CD4-positive, alpha-beta T cell treated with Interferon alpha-2 for 1 hour (primary cell): ENCODE measurements at regions not wholly inside any gene's neighbourhood (a gene's known extent, or its start where the extent isn't known, plus 50 kb on each side); places are given as distances from the start of the nearest gene placed in this dataset.
"Not testable (repeated sequence)": the region's sequence is repeated elsewhere in the genome, so short reads cannot be mapped to it uniquely, and the experiment has no call there.

ENCODE experiments used
- DNase-seq, 2 donors: peaks; one replicate each; pipeline ENCODE4 v3.0.0-alpha.2; 2020 to 2022

DNA sequence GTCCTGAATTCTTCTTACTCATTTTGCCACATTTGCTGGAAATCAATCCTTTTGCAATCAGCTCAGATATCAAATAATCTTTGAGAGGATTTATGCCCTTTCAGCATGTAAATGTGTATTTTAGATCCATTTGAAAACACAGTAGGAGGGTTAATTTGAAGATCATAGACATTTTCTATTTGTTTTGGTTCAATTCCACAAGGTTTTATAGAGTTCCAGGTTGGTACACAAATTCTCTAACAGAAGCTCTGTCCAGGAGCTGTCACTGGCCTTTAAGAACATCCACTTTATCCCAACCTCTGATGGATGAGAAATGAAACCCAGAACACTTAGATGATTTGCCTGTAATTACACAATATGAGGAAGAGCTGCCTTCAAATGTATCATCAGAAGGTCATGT lies 157.3 kb upstream of the CHAC2 start:
- no peak for DNase-seq

DNA sequence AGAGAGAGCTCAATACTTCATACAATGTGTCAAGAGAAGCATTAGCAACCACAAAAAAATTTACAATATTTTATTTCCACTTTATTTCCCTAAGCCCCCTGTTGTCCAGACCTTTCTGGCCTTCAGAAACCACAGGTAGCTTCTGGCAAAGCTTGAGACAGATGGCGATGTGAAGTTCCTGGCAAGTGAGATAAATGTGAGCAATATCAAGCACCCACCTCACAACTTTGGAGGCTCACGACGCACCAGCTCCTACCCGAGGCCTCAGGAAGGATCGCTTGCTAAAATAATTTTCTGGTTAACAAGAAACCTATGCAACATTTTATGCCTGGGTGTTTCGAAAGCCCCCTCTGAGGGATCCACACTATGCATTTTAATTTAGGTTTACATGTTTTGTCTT lies 158.1 kb upstream of the CHAC2 start:
- no peak for DNase-seq

DNA sequence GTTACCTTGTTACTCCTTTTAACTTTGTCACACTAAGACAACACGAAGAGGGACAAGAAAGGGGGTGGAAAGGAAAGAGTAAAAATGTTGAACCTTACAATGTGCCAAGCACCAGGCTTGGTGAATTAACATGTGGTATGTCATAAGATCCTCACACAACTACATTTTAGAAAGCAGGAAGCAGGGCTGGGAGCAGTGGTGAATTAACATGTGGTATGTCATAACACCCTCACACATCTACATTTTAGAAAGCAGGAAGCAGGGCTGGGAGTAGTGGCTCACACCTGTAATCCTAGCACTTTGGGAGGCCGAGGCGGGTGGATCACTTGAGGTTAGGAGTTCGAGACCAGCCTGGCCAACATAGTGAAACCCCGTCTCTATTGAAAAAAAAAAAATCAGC lies 159.3 kb upstream of the CHAC2 start:
- DNase-seq: no peak

DNA sequence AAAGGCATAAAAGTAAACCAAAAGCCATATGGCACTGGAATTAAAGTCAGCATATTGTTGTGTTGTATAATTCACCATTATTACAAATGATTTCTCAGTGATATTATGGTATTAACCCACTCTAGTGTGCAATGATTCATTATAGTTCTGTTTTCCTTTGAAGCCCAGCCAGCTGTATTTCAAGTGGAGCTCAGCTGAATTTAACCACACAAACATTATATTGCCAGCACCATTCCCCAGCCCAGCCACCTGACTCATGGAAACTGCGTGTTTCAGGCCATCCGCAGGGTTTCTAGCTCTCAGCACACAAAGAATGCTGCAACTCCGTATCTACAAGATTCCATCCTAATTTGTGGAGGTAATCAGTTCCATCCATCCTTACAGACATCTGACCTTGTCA lies 166.8 kb upstream of the CHAC2 start:
- DNase-seq: no peak

DNA sequence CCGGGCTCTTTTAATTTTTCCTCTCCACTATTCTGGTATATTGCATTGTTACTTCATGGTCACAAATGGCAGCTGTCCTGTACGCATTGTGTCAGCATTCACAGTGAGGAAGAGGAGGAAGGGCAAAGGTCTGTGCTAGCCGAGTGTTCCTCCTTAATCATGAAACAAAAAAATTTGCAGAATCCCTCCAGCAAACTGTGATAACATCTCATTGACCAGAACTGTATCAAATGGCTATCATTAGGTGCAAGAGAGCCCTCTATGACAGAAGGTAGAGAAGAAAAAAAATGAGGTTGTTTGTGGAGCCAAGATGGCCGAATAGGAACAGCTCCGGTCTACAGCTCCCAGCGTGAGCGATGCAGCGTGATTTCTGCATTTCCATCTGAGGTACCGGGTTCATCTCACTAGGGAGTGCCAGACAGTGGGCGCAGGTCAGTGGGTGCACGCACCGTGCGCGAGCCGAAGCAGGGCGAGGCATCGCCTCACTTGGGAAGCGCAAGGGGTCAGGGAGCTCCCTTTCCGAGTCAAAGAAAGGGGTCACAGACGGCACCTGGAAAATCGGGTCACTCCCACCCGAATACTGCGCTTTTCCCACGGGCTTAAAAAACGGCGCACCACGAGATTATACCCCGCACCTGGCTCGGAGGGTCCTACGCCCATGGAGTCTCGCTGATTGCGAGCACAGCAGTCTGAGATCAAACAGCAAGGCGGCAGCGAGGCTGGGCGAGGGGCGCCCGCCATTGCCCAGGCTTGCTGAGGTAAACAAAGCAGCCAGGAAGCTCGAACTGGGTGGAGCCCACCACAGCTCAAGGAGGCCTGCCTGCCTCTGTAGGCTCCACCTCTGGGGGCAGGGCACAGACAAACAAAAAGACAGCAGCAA lies 180.6 kb upstream of the CHAC2 start:
- DNase-seq: not testable (repeated sequence)

DNA sequence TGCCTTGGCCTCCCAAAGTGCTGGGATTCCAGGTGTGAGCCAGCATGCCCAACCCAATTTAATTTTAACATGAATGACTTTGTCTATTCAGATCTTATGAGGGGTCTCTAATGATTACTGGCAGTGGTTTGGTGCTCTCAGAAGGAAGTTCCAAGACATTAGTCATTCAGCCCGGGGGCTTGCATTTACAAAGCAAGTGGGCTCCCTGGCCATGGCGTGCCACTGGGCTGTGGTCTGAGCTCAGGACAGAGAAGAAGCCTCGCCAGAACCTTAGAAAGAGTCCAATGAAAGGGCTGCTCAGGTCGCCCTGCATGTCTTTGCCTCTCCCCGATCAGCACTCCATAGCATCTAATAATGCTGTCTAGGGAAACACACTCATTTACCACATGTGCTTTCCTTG lies 182.6 kb upstream of the CHAC2 start:
- no peak for DNase-seq

DNA sequence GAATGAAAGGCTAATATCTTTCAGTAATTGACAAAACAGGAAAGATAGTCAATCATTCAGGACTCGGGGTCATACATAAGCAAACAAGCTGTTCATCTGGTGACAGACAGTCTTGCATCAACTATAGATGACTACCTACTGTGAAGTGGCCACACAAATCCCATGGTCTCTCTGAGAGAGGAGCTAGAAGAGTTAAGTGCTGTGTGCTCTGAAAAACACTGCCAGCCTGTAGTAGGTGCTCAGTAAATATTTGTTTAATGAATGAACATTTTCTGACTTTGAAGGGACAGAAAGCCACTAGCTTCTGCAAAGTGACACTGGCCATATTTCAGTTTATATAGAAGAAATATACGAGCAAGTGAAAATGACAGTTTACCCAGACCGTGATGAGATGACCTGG lies 184.0 kb upstream of the CHAC2 start:
- DNase-seq: no peak

DNA sequence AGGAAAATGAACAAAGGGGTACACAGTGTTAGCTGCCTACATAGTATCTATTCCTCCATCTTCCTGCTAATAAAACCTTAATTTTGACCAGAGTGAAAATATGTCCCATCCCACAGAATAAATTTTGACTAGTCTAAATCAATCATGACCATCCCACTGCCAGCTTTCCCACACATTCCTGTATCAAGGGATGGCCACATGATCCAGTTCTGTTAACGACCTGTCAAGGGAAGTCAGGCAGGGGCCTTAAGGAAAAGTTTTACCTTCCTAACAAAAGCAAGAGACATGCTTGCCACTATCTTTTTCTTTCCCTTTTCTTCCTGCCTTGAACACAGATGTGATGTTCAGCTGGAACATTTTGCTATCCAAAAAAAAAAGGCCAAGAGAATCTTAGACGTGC lies 185.0 kb upstream of the CHAC2 start:
- no peak for DNase-seq

DNA sequence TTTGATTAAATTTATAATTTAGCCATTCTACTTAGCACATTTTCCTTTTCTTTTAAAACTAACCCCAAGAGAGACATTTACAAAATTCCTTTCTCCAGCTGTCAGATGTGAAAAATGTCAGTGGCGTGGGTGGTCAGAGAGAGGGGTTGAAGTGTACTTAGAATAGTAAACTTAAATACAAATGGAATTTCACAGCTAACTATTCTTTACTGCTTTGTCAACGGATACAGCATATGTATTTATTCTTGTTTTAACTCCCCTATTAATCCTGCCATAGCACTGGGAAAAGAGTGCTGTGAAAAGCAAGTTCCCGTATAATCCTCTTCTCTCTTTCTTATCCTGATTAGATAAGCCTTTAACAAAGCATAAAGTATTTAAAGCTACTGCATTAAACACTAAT lies 191.4 kb upstream of the CHAC2 start:
- no peak for DNase-seq

DNA sequence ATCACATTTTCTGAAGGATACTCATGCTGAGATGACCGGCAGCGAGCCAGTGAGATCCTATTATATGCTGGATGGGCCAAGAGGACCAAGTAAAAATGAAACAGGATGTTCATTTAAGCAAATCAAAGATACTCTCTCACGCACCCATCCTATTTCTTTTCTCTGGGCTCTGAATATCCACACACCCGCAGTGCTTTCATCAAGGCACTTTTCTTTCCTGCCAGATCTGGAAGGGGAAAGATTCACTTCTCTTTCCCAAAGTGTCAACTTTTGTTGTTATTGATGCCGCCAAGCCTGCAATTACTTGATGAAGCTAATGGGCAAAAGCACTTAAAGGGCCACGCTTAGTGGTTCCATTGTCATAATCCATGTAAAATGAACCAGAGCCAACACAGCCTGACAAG lies 191.9 kb upstream of the CHAC2 start:
- DNase-seq: no peak

DNA sequence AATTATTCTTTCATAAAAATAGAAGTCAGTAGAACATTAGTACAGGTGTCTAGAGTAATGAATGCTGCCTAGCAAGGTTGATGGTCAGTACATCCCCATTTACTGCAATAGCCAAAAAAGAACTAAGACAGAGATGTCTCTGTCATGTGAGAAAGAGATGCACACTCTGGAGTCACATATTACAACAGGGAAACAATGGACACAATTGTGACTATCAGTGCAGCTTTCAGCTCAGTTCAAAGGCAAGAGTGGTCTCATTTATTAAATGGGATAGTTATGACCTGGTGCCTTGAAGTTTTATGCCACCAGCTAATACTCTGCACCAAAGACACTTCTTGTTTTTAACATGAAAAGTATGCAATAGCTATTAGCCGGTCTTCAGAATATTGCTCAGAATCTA lies 194.9 kb upstream of the CHAC2 start:
- no peak for DNase-seq

DNA sequence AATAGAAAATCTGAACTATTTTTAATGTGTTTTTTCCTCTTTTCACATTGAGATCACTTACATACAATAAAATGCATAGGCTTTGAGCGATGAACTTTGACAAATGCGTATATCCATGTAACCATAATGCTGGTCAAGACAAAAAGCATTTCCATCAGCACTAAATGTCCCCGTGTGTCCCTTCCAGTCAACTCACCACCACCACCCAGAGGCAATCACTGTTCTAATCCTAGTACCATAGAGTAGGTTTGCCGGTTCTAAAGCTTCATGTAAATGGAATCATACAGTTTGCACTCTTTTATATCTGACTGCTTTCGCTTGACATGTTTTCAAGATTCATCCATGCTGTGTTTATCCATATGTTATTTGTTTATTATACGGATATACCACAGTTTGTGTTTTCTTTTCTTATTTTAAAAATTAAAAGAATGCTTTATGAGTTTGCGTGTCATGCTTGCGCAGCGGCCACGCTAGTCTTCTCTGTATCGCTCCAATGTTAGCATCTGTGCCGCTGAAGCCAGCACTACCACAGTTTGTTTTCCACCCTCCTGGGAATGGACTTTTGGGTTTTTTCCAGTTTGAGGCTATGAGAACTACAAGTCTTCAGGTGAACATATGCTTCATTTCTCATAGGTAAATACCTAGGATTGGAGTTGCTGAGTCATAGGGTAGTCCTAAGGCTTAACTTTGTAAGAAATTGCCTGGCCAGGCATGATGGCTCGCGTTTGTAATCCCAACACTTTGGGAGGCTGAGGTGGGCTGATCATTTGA lies 197.5 kb upstream of the CHAC2 start:
- no peak for DNase-seq

DNA sequence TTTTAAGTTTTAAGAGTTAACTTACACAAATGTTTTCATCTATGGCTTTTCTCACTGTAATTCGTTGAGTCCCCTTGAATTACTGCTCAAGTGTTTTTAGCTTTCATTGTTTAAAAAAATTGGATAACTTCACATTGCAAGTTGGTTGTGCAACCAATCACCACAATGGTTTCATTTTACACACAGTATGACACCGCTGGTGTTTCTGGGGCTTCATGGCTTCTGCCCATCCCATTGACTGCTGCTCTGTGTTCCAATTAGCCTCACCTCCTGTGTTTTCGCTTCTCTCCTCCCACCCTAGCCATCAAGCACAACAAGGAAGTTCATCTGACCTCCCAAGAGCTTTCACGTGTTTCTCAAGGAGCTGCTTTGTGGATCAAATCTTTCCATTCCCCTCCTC lies 199.1 kb upstream of the CHAC2 start:
- DNase-seq: no peak

DNA sequence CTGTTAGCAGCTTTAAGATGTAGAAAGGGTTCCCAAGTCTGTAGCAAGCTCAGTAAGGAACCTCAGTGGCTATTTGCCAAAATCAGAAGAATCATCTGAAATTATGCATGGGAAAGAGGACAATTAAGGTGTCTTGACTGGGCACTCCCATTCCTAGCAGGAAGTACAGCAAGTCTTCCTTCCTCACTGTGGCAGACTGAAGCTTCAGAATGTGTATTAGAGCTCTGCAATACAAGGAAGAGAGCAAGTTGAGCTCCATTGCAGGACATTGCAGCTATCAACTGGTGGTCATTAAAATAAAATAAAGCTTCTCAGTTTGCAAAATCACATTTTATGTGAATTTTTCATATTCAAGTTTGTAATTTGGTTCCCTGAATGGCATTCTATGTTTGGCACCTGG lies 200.5 kb upstream of the CHAC2 start:
- DNase-seq: no peak

DNA sequence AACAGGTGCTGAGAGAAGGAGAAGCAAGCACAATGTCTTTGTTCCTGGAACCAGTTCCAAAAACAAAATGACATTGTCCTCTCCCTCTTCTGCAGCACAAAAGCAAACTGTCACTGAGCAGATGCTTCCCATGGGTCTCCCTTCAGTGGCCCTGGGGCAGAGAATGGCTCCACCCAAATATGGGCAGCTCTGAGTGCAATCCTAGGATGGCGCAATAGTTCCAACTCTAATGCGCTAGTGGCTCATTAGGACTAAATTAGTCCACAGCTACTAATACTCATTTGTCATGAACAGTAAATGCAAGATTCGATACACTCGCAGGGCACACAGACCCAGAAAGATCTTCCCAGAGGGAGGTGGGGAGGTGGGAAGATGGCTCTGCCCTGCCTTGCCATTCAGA lies 205.2 kb upstream of the CHAC2 start:
- DNase-seq: no peak

DNA sequence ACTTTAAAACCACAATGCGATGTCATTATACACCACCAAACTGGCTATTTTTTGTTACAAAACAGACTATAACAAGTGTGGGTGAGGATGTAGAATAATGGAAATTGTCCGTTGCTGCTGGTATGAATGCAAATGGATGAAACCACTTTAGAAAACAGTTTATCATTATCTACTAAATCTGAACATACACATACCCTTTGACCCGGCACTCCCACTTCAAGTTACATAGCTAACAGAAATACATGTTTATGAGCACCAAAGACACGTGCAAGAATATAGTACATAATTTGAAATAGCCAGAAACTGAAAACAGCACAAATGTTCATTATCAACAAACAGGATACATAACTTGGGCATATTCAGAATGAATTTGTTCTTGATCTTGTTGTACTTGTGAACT lies 206.4 kb upstream of the CHAC2 start:
- DNase-seq: no peak

DNA sequence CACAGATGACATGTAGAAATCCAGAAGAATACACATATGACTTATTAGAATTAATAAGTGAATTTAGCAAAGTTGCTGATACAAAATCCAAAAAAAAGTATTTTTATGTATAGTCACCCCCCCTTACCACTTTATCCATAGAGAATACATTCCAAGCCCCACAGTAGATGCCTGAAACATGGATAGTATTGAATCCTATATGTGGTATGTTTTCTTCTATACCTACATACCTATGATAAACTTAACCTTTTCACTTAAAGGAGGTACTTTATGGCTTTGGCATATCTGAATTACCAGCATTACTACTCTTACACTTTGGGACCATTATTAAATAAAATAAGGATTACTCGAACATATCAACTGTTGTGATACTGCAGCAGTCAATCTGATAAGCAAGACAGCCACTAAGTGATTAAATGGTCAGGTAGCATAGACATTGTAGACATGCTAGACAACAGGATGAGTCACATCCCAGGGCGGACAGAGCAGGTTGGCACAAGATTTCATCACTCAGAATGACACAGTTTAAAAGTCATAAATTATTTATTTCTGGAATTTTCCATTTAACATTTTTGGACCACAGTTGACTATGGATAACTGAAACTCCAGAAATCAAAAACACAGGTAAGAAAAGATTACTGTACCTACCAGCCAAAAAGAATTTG lies 208.2 kb upstream of the CHAC2 start:
- DNase-seq: no peak

DNA sequence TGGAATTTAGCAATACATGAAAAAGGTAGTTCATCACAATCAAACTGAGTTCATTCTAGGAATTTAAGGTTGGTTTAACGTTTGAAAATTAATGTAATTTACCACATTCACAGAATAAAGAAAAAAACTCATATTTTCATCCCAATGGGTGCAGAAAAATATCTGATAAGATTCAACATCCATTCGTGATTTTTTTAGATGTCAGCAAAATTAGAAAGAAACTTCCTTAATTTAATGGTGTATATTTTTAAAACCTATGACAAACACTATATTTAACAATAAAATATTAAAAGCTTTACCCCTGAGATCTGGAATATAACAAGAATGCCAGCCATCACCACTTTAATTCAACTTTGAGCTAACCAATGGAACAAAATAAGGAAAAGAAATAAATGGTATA lies 208.7 kb upstream of the CHAC2 start:
- no peak for DNase-seq

DNA sequence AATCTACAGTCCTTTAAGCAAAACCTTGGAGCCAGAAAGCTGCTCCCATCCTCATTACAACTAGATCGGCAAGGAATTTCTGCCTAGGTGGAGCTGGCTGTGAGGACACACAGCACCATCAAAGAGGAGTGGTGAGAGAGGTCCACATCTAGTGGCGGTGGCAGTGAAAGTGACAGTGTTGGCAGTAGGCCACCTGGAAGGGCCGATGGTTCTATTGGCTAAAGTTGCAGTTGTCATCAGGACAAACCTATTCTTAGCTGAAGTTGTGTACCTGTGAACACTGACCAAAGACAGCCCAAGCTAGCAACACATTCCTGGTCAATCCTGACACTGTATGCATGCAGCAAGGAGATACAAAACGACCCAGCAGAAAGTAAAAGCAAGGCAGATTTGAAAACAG lies 218.1 kb upstream of the CHAC2 start:
- DNase-seq: no peak

DNA sequence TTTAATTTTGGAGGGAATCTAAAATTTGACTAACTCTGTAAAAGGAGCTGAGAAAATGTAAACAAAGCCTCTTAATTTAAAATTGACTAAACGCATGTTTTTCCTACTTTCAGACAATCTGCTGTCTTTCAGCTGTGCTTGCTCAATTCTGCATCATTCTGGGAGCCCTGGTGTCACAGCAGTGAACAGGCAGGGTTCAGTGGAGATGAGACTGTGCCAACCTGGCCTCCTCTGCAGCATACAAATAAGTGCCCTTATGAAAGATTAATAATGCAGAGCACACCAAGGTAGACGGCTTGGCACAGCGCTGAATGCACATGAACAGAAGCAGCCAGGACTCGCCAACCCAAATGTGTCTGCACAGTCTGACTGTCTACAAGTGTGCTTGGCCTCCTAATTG lies 222.0 kb upstream of the CHAC2 start:
- DNase-seq: no peak

DNA sequence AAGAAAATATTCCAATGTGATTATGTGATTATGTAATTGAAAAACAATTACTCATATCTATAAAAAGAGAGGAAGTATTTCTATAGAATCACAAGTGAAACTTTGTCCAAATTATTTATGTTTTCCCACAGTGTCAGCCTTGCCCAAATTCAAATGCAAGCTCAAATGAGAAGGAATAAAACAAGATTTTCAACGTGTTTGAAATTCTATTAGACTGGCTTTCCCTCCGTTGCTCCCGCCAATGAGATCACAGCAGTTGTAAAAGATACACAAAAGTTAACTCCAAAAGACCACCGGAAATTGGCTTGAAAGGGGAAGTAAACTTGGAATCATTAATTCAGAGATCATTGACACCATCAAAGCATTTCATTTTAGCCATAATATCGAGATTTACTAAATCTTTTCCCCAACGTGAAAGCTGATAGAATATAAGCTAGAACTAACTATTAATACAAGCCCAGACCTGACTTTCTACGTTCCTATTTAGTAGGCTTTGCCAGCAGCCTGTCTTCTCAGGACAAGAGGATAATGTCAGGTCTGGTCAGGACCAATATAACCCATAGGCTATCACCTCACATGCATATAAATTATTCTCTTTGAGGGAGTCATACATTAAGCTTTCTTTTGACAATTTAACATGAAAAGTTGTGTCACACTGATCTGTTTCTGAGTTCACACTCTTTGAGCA lies 222.6 kb upstream of the CHAC2 start:
- no peak for DNase-seq

DNA sequence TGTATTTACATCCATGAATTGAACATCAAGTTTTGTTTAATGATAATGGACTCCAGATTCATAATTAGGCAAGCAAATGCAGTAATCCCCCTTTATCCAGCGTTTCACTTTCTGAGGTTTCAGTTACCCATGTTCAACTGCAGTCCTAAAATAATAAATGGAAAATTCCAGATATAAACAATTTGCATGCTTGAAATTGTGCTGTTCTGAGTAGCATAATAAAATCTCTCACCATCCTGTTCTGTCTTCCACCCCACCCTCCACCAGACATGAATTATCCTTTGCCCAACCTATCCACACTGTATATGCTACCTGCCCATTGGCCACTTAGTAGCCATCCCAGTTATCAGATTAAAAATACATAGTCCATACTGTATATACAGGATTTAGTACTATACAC lies 224.5 kb upstream of the CHAC2 start:
- no peak for DNase-seq
